HG03469 (cell line): ENCODE measurements at regions not wholly inside any gene's neighbourhood (a gene's known extent, or its start where the extent isn't known, plus 50 kb on each side); places are given as distances from the start of the nearest gene placed in this dataset.

ENCODE experiments used
- ATAC-seq: cut with Tn5 transposase; IDR thresholded peaks from one replicate; pipeline ENCODE4 v1.9.1; 2021; ENCODE audit warnings: mild to moderate bottlenecking, moderate library complexity, moderate number of reproducible peaks; ENCODE audit not compliant: unreplicated experiment

DNA sequence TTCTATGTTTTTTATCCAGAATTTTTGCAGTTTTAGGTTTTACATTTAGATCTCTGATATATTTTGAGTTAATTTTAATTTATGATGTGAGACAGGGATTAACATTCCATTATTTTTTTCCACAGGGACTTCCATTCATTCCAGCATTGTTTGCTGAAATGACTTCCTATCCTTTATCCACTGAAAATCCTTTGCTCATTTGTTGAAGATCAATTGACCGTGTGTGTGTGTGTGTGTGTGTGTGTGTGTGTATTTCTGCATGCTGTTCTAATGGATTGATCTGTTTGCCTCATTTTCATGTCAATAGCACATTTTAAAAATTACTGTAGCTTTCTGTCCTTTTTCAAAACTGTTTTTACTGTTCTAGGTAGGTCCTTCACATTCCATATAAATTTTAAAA, 480.3 kb downstream of the DSC3 start:
- ATAC-seq, result no peak

DNA sequence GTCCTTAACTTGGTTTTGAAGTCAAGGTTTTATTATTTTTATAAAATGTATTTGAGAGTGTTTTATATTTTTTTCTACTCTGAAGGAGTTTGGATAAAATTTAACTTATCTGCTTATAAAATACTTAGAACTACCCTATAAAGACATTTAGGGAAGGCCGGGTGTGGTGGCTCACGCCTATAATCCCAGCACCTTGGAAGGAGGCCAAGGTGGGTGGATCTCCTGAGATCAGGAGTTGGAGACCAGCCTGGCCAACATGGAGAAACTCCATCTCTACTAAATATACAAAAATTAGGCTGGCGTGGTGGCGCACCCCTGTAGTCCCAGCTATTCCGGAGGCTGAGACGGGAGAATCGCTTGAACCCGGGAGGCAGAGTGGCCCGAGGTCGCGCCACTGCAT, 486.4 kb downstream of the DSC3 start:
- no peak for ATAC-seq

DNA sequence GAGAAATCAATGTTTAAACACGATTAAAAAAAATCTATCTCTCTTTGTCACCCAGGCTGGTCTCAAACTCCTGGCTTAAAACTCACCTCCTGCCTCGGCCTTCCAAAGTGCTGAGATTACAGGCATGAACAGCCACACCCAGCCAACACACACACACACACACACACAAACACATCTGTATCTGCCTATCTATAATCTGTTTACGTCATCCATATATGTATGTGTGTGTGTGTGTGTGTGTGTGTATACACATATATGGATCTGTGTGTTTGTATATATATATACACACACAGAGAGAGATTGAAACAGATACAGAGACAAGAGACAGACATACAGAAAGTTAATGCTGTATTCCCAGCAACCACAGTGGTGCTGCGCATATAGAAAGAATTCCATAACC, 497.1 kb downstream of the DSC3 start:
- ATAC-seq, result no peak

DNA sequence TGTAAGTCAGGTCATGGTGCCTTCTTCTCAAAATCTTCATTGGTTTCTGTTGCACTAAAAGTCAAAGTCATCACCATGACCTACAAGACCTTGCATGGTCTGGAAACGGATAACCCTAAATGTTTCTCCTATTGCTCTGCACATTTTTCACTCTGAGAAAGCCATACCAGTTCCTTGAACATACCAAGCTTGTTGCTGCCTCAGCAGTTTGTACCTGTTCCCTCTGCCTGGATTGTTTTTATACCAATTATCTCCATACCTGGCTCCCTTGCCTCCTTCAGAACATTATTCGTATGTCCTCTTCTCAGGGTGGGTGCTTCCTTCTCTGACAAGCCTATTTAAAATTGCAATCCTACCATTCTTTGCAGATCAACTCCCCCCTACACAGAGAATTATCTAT, 498.4 kb downstream of the DSC3 start:
- ATAC-seq, result no peak

DNA sequence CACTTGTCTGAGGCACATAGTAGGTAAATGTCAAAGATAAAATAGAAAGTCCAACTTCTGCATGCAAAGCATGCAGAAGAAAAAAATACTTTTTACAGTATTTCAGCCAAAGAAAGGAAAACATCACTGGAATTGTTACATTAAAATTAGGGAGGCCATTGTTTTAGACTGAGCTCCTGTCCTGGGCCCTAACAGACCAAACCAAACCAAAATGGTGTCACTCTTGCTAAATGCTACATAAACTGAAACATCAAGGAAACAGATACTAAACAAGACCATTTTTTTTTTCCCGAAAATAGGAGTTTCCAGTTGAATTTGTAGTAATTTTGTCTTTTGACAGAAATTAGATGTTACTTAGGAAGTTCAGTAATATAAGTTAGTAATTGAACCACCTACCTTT, 508.8 kb downstream of the DSC3 start:
- ATAC-seq, result no peak

DNA sequence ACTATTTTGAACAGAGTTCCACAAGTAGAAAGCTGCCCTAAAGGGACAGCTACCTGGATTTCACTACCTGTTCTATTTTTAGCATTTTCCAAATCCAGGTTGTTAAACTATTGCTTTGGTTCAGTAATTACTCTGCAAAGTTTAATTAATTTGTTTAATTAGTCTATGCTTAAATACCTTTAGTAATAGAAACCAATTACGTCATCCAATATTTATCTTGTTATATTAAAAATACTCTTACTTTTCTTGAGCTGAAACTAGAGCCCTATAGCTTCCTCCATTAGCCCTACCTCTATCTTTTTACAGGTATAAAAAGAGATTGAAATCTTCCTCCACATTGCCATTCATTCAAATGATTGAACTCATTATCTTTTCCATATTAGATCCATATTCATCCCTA, 514.6 kb downstream of the DSC3 start:
- ATAC-seq, result no peak

DNA sequence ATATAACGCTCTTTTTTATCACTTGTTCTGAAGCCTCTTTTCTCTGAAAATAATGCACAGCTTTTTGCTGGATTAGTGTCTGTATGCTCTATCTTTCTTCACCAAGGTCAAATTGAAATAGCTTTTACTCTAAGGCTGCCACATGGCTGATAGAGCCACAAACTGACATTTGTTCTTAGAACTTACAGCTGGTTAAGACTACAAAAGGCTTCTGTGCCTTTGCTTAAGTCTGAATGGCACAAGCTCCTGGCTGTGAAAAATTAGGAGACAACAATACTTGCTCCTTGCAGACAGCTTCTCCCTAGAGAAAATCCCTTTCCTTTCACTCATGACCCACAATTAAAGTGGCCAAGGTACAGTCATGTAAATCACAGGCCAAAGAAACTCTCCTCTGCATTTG, 515.3 kb downstream of the DSC3 start:
- ATAC-seq, result no peak

DNA sequence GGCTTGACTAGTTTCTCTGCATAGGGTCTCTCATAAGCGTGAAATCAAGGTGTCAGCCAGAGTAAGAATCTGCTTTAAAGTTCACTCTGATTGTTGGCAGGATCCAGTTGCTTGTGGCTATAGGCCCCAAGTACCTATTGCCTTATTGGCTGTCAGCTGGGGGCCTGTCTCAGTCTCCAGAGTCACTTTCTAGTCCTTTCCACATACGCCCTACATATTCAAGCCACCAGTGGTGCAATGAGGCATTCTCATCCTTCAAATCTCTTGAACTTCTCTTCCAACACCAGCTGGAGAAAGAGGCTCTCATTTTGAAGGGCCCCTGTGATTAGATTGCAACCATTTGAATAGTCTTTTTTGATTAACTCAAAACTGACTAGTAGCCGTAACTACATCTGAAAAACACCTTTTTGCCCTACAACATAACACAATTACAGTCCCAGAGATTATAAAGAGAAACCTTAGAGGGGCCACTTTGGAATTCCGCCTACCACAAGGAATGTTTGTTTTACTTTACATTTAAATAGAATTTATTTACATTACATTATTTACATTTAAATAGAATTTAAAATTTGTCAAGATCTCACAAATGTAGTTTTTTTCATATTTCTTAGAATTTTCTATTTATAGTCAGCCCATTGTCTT, 520.1 kb downstream of the DSC3 start:
- ATAC-seq, result no peak

DNA sequence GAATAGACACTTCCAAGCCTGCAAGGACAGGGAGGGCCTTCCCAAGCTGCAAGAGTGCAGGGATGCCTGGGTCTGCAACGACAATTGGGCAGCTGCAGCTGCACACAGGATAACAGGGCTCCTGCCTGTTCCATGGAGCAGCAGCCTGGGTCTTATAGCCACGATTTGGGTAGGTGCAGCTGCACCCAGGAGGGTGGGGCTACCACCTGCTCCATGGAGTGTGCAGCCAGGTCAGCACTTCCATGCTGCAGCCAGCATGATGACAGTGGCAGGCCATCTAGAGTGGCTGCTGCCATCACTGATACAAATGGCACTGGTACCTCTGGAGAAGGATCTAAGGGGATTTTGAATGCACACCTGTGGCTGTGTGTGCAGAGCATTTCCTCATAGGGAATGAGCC, 528.5 kb downstream of the DSC3 start:
- no peak for ATAC-seq

DNA sequence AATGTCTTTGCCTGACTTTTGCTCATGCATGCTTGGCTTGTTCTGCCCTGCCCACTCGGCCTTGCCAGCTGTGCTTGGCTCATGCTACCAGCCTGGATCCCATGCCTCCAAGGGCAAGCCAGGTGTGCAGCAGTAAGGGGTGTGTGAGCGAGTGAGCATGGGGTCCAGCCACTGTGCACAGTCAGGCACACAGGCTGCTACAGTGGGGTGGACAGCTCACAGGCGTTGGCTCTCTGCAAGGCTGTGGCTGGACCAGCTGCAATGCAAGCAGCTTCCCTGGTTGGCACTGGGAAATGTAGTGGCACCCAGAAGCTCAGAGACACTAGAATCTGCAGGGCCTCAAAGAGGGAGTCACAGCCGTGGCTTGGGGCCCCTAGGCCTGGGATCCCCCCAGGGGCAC, 529.7 kb downstream of the DSC3 start:
- no peak for ATAC-seq

DNA sequence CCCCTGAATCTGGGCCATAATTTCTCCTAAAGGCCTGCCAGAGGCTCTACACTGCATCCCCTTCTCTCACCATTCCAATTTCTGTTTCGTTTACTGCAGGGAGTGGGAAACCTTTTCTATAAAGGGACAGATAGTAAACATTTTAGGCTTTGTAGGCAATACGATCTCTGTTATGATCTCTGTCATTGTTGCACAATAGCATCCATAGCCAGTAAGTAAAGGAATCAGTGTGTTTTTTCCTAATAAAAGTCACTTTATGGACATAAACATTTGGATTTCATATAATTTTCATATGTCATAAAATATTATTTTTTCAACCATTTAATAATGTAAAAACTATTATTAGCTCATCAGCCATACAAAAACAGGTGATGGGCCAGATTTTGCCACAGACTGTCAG, 531.7 kb downstream of the DSC3 start:
- no peak for ATAC-seq

DNA sequence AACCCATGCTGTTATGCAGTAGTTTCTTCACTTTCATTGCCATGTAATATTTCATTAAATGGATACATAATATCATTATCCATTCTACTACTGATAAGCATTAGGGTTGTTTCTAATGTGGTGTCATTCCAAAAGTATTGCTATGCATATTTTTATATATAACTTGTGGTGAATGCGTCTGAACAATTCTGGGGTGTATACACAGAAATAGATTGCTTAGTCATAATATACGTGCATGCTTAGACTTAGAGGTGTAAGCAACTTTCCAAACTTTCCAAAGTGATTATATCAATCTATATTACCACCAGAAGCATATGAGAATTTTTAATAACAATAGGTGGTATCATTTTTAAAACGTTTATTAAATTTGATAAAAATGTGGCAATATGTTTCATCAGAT, 540.9 kb downstream of the DSC3 start:
- no peak for ATAC-seq

DNA sequence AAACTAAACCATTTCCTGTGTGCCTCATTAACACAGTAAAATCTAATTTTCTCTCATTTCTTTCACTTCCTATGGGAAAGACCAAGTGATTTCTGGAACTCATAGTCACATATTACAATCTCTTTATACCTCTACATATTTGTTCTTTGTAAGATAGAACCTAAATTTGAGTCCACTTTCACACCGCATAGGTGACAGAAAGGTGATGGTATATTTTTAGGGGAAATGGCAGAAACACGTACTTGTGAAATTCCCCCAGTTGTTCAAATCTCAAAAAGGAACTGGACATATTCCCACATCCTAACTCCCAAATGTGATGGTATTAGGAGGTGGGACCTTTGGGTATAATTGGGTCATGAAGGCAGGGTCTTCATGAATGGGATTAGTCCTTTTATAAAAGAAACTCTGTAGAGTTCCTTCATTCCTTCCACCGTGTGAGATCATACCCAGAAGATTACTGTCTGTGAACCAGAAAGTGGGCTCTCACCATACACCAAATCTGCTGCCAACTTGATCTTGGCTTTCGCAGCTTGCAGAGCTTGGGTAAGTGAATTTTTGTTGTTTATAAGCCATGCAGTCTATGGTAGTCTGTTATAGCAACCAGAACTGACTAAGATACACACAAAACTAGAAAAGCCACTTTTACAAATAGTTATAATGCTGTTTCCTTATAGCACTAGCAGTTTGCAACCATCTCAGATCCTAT, 542.1 kb downstream of the DSC3 start:
- ATAC-seq, result no peak

DNA sequence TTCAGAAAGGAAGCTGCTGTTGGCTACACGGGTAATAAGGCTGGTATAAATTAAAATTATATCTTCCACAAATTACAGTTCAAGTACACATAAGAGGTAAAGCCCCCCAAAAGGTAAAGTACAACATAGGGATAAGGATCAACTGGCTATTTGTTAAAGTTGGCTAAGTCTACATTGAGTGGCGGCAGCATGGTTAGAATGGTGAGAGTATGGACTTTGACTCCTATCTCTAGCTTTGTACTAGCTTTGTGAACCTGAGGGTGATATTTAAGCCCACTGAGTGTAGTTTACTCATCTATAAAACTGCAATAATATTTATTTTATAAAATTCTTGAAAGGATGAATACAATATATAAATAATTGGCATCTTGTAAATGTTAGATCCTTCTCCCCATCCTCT, 542.8 kb downstream of the DSC3 start:
- no peak for ATAC-seq

DNA sequence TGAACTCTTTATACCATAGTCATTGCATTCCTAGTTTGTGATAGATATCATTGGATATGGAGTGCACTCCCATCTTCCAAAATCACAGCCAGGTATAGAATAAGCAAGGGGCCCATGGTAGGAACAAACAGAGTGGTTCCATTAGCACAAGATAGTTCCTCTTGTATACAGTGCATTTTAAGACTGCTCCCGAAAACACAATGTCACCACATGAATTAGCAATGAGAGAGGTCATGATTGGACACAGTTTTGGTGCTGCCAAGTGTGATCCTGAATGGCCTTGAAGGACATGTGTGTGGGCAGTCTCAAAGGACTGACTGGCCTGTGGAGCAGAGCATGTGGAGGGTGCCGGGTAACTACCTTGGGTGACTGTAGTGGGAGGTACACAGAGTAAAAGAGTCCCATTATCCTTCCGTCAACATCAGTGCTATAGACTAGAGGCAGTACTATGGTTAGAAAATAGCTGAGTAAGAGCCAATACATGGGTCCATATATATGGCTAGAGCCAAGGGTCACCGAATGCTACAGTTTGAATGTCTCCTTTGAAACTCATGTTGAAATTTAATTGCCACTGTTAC, 549.9 kb downstream of the DSC3 start:
- ATAC-seq, result no peak

DNA sequence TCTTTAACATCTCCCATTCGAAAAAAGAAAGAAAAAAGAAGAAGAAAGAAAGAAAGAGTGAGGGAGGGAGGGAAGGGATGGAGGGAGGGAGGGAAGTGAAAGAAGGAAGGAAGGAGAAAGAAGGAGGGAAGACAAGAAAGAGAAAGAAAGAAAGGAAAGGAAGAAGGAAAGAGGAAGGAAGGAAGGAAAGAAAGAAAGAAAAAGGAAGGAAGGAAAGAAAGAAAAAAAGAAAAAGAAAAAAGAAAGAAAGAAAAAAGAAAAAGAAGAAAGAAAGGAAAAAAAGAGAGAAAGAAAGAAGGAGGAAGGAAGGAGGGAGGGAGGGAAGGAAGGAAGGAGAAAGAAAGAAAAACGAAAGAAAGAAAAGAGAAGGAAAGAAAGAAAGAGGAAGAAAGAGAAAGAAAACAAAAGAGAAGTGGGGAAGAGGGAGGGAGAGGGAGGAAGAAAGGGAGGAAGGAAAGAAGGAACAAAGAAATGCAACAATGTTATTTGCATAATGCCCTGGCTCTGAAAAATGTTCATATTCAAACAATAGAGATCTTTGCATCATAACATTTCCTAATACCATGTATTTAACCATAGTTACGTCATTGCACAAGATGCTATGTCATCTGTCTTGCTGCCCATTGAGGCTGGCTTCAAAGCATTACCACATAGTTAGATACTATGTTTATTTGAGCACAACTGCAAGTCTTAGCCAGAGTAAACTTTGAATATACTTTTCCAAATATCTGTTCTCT, 550.6 kb downstream of the DSC3 start:
- no peak for ATAC-seq

DNA sequence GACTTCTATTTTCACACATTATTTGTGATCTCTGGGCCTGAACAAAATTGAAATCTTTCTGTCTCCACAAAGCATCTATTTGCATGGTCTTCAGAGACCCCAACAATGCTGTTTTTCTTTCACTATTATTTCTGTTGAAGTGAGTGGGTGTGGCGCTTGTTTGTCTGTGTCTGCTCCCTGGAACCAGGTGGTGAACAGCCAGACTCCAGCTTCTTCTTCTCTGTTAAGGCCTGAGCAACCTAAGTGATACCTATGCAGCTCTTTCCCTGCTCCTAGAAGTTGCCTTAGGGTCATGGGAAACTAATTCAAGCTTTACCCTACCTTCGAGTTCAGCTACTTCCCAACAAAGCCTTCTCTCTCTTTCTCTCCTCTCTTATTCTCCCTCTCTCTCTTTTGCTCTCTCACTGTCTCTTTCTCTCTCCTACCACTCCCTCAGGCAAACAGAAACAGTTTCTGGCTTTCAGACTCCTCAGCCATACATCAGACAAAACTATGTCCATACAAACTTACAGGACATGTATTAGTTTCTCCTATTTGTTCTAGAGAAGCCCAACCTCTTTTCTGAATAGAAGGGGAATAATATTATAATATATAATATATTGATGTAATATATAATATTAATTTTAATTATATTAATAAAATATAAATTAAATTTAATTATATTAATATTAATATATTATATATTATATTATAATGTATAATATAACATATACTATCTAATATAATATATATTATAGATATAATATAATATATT, 552.5 kb downstream of the DSC3 start:
- ATAC-seq, result no peak

DNA sequence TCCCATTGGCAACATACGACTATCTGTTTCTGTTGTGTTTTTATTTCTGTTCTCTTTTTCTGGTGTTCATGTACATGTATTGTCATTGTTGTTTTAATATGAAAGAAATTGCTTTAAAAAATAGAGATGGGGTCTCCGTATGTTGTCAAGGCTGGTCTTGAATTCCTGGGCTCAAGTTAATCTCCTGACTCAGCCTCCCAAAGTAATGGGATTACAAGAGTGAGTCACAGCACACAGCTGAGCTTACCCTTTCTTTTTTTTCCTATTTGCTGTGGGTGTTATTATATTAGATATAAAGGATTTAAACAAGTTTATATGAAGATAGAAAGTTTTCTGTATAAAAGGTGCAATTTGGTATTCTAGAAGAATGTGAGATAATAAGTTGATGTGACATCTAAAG, 554.6 kb downstream of the DSC3 start:
- no peak for ATAC-seq

DNA sequence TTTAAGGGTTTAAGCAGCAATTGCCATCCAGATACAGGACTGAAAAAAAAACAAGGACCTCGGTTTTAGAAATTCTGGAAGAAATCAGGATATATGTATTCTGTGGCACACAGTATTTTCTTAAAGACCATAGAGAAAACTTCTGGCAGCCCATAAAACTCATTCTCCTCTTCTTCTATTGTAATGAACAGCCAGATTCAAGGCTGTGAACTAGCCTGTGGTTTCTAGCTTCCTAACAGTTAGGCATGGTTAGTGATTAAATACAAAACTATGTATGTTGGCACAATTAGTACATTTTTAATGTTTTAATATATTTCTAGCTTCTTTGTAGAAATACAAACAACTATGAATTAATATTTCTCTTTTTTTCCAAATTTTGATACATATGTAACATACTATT, 555.7 kb downstream of the DSC3 start:
- no peak for ATAC-seq

DNA sequence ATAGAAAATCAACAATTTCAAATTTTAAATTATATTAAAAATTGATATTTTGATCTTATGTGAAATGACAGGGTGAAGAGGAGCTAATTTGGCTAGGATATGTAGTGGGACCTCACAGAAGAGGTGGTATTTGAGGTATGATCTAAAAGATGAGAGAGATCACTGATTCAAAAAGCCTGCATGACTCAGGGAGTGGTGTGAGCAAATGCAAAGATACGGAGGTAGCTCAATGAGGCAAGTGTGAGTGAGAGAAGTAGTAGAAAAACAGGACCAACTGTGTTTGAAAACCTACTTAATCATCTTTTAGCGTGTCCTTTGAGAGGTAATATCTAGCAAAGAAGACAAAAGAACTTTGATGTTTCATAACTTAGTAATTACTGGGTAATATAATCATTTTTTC, 557.5 kb downstream of the DSC3 start:
- ATAC-seq, result no peak

DNA sequence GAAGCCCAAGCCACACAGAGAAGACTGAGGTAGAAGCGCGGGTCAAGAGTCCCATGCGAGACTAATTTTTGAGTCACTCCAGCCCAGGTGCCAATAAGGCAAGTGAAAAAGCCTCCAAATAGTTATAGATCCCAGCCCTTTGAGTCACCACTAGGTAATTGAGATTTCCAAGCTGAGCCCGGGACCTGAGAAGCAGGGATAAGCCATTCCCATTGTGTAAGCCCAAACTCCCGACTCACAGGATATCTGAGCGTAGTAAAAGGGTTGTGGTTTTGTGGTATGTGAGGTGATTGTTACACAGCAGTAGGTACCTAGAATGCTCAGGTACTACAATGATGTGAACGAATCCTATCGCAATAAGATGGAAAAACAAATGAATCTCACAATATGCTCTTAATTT, 560.7 kb downstream of the DSC3 start:
- ATAC-seq, result no peak
